BLaER1 (cell line): ENCODE measurements at regions not wholly inside any gene's neighbourhood (a gene's known extent, or its start where the extent isn't known, plus 50 kb on each side); places are given as distances from the start of the nearest gene placed in this dataset.

Experiments
- H3K27ac ChIP-seq: shearing (Covaris generic); formaldehyde crosslinking; 2 replicates; pipeline ENCODE4 v1.8.1; 2022
- H3K27me3 ChIP-seq: shearing (Covaris generic); formaldehyde crosslinking; 2 replicates; pipeline ENCODE4 v1.8.1; 2022
- H3K36me3 ChIP-seq: shearing (Covaris generic); formaldehyde crosslinking; 2 replicates; pipeline ENCODE4 v1.8.1; 2022
- H3K4me1 ChIP-seq: shearing (Covaris generic); formaldehyde crosslinking; 2 replicates; pipeline ENCODE4 v1.8.1; 2022
- H3K4me2 ChIP-seq: shearing (Covaris generic); formaldehyde crosslinking; 2 replicates; pipeline ENCODE4 v1.8.1; 2022
- H3K4me3 ChIP-seq: shearing (Covaris generic); formaldehyde crosslinking; 2 replicates; pipeline ENCODE4 v1.8.1; 2022
- H3K9ac ChIP-seq: shearing (Covaris generic); formaldehyde crosslinking; 2 replicates; pipeline ENCODE4 v1.8.1; 2022
- H3K9me3 ChIP-seq: shearing (Covaris generic); formaldehyde crosslinking; 2 replicates; pipeline ENCODE4 v1.8.1; 2022
- H4K20me1 ChIP-seq: shearing (Covaris generic); formaldehyde crosslinking; 2 replicates; pipeline ENCODE4 v1.8.1; 2022
- Cebpa-rat ChIP-seq: shearing (Covaris generic); IDR thresholded peaks from 2 replicates; pipeline ENCODE4 v1.8.1; 2022

GRCh38 chr6:98548301-98548700 is 286.1 kb upstream of the POU3F2 start:
- Histone ChIP-seq H3K4me3 (no peak overlapping the region), H3K4me2 (no peak overlapping the region), H3K27me3 (no peaks in the 10 kb centered on the region), H4K20me1 (no peaks in the 10 kb centered on the region), H3K36me3 (no peaks in the 10 kb centered on the region), H3K27ac (no peak overlapping the region), H3K4me1 (no peaks in the 10 kb centered on the region), H3K9ac (no peak overlapping the region), H3K9me3 (no peaks in the 10 kb centered on the region)
- no peak for TF ChIP-seq Cebpa-rat

- Histone ChIP-seq H3K27me3 (no peaks in the 10 kb centered on the region), H3K9me3 (no peaks in the 10 kb centered on the region), H3K4me1 (no peaks in the 10 kb centered on the region), H3K36me3 (no peaks in the 10 kb centered on the region), H3K9ac (no peak overlapping the region), H3K4me2 (no peak overlapping the region), H4K20me1 (no peaks in the 10 kb centered on the region), H3K4me3 (no peak overlapping the region), H3K27ac (no peak overlapping the region)
- TF ChIP-seq Cebpa-rat: no peak
Measured at GRCh38 chr6:98560418-98560817, 274.0 kb upstream of the POU3F2 start.

GRCh38 chr6:98560841-98561240 is 273.5 kb upstream of the POU3F2 start:
- H3K4me3 ChIP-seq: no peak overlapping the region
- no peak for TF ChIP-seq Cebpa-rat
- no peak overlapping the region for H3K4me2 ChIP-seq
- H3K27ac ChIP-seq: no peak overlapping the region
- H4K20me1 ChIP-seq: no peaks in the 10 kb centered on the region
- H3K9ac ChIP-seq: no peak overlapping the region
- H3K36me3 ChIP-seq: no peaks in the 10 kb centered on the region
- H3K4me1 ChIP-seq: no peaks in the 10 kb centered on the region
- H3K9me3 ChIP-seq: no peaks in the 10 kb centered on the region
- no peaks in the 10 kb centered on the region for H3K27me3 ChIP-seq

- Histone ChIP-seq H4K20me1 (no peaks in the 10 kb centered on the region), H3K9ac (no peak overlapping the region), H3K27me3 (no peaks in the 10 kb centered on the region), H3K4me3 (no peak overlapping the region), H3K4me1 (no peaks in the 10 kb centered on the region), H3K4me2 (no peak overlapping the region), H3K27ac (no peak overlapping the region), H3K36me3 (no peaks in the 10 kb centered on the region), H3K9me3 (no peaks in the 10 kb centered on the region)
- no peak for TF ChIP-seq Cebpa-rat
Measured at GRCh38 chr6:98566126-98566525, 268.2 kb upstream of the POU3F2 start.

- Histone ChIP-seq H4K20me1 (no peaks in the 10 kb centered on the region), H3K27me3 (no peaks in the 10 kb centered on the region), H3K4me2 (no peak overlapping the region), H3K9ac (no peak overlapping the region), H3K9me3 (no peaks in the 10 kb centered on the region), H3K4me3 (no peak overlapping the region), H3K27ac (no peak overlapping the region), H3K36me3 (no peaks in the 10 kb centered on the region), H3K4me1 (no peaks in the 10 kb centered on the region)
- TF ChIP-seq Cebpa-rat: no peak
Measured at GRCh38 chr6:98572579-98572978, 261.8 kb upstream of the POU3F2 start.

- TF ChIP-seq Cebpa-rat: no peak
- Histone ChIP-seq H4K20me1 (no peaks in the 10 kb centered on the region), H3K4me1 (no peaks in the 10 kb centered on the region), H3K9ac (no peak overlapping the region), H3K4me3 (no peak overlapping the region), H3K27me3 (no peaks in the 10 kb centered on the region), H3K4me2 (no peak overlapping the region), H3K27ac (no peak overlapping the region), H3K9me3 (no peaks in the 10 kb centered on the region), H3K36me3 (no peaks in the 10 kb centered on the region)
Measured at GRCh38 chr6:98574984-98575383, 259.4 kb upstream of the POU3F2 start.

GRCh38 chr6:98576791-98577190 is 257.6 kb upstream of the POU3F2 start:
- no peak overlapping the region for H3K9ac ChIP-seq
- no peak overlapping the region for H3K27ac ChIP-seq
- no peaks in the 10 kb centered on the region for H3K36me3 ChIP-seq
- H3K4me3 ChIP-seq: no peak overlapping the region
- TF ChIP-seq Cebpa-rat: no peak
- no peaks in the 10 kb centered on the region for H3K27me3 ChIP-seq
- H3K4me1 ChIP-seq: no peaks in the 10 kb centered on the region
- H3K9me3 ChIP-seq: no peaks in the 10 kb centered on the region
- H4K20me1 ChIP-seq: no peaks in the 10 kb centered on the region
- H3K4me2 ChIP-seq: no peak overlapping the region

GRCh38 chr6:98578016-98578415 is 256.4 kb upstream of the POU3F2 start:
- H3K9ac ChIP-seq: no peak overlapping the region
- no peak overlapping the region for H3K4me3 ChIP-seq
- H3K27ac ChIP-seq: no peak overlapping the region
- no peaks in the 10 kb centered on the region for H3K27me3 ChIP-seq
- no peaks in the 10 kb centered on the region for H3K9me3 ChIP-seq
- no peaks in the 10 kb centered on the region for H3K4me1 ChIP-seq
- TF ChIP-seq Cebpa-rat: no peak
- no peaks in the 10 kb centered on the region for H3K36me3 ChIP-seq
- no peak overlapping the region for H3K4me2 ChIP-seq
- H4K20me1 ChIP-seq: no peaks in the 10 kb centered on the region

- no peak overlapping the region for H3K4me2 ChIP-seq
Measured at GRCh38 chr6:98579079-98579478, 255.3 kb upstream of the POU3F2 start.

GRCh38 chr6:98579941-98580340 is 254.4 kb upstream of the POU3F2 start:
- H3K9me3 ChIP-seq: no peaks in the 10 kb centered on the region
- no peaks in the 10 kb centered on the region for H3K4me1 ChIP-seq
- TF ChIP-seq Cebpa-rat: no peak
- H3K9ac ChIP-seq: no peak overlapping the region
- no peaks in the 10 kb centered on the region for H3K27me3 ChIP-seq
- H3K4me2 ChIP-seq: no peak overlapping the region
- H4K20me1 ChIP-seq: no peaks in the 10 kb centered on the region
- no peaks in the 10 kb centered on the region for H3K36me3 ChIP-seq
- no peak overlapping the region for H3K27ac ChIP-seq
- H3K4me3 ChIP-seq: no peak overlapping the region

More at GRCh38 chr6:98579079-98579478, 255.3 kb upstream of the POU3F2 start:
- no peaks in the 10 kb centered on the region for H3K27me3 ChIP-seq
- no peaks in the 10 kb centered on the region for H4K20me1 ChIP-seq
- no peak overlapping the region for H3K9ac ChIP-seq
- H3K4me3 ChIP-seq: no peak overlapping the region
- H3K4me1 ChIP-seq: no peaks in the 10 kb centered on the region
- no peaks in the 10 kb centered on the region for H3K9me3 ChIP-seq
- H3K27ac ChIP-seq: no peak overlapping the region
- no peaks in the 10 kb centered on the region for H3K36me3 ChIP-seq
- no peak for TF ChIP-seq Cebpa-rat

GRCh38 chr6:98581705-98582104 is 252.7 kb upstream of the POU3F2 start:
- TF ChIP-seq Cebpa-rat: no peak
- Histone ChIP-seq H3K4me3 (no peak overlapping the region), H3K4me2 (no peak overlapping the region), H3K27me3 (no peaks in the 10 kb centered on the region), H3K27ac (no peak overlapping the region), H3K9me3 (no peaks in the 10 kb centered on the region), H4K20me1 (no peaks in the 10 kb centered on the region), H3K36me3 (no peaks in the 10 kb centered on the region), H3K9ac (no peak overlapping the region), H3K4me1 (no peaks in the 10 kb centered on the region)
